ENCODE measurements at regions not wholly inside any gene's neighbourhood (a gene's known extent, or its start where the extent isn't known, plus 50 kb on each side); places are given as distances from the start of the nearest gene placed in this dataset.

GRCh38 chr12:88946372-88946997, 366.2 kb upstream of the KITLG start:
- no peak for DNase-seq (ENCODE audit: low read depth)

- no peak for DNase-seq (ENCODE audit: low read depth)
These were observed 364.9 kb upstream of the KITLG start for GRCh38 chr12:88945051-88945732.

GRCh38 chr12:88944397-88944796, 364.1 kb upstream of the KITLG start:
- no peak for DNase-seq (ENCODE audit: low read depth)

GRCh38 chr12:88940854-88941253, 360.6 kb upstream of the KITLG start:
- no peak for DNase-seq (ENCODE audit: low read depth)

- no peak for DNase-seq (ENCODE audit: low read depth)
These were observed 355.6 kb upstream of the KITLG start for GRCh38 chr12:88935856-88936255.

GRCh38 chr12:88934163-88934747, 354.0 kb upstream of the KITLG start:
- DNase-seq (ENCODE audit: low read depth), result no peak

DNA sequence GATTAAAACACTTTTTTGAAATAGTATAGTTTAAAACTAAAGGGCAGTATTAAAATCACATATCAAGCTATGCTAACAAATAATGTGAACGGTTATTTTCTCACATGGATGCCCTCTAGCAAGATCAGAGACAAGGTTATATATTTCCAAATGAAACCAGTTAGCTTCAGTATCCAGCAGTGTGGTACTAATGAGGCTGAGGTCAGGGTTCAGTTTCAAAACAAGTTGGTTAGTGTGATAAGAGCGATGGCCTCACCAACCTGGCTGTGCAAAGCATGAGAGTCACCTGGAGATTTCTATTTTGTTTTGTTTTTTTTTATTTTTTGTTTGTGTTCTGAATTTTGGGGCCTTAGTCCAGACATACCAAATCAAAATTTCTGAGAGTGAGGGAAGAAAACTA, 352.2 kb upstream of the KITLG start:
- no peak for DNase-seq (ENCODE audit: low read depth)

DNA sequence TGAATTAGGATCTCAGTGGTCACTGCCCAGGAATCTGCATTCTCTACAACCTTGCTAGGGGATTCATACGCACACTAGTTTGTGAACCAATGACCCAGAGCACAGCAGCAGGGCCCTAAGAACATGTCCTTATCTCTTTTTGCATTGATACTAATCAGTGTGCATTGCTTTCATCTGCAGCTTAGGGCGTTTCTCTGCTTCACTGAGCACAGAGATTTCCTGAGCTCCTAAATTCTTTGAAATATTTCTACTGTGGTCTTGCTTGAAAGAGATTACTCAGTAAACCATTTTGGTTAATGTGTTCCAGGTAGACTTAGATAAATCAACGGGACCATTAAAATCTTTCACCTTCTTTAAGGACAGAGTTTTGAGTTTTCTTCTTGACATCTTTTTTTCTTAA, 351.3 kb upstream of the KITLG start:
- no peak for DNase-seq (ENCODE audit: low read depth)

DNA sequence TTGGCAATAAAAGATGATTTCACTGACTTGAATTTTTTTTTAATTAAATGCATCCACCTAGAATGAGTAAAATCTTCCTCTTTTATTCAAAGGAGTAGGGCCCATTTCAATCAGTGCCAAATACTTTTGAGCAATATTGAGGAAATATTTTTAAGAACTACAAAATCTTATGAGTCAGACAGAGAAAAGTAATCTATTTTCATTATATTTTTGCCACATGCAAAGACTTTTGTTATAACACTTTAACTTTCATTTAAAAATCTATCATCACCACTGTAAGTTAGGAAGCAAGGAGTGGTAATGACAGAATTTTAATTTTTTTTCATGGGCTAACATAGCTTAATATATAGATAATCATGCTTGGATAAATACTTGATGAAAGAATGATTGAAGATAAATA, 345.2 kb upstream of the KITLG start:
- no peak for DNase-seq (ENCODE audit: low read depth)

DNA sequence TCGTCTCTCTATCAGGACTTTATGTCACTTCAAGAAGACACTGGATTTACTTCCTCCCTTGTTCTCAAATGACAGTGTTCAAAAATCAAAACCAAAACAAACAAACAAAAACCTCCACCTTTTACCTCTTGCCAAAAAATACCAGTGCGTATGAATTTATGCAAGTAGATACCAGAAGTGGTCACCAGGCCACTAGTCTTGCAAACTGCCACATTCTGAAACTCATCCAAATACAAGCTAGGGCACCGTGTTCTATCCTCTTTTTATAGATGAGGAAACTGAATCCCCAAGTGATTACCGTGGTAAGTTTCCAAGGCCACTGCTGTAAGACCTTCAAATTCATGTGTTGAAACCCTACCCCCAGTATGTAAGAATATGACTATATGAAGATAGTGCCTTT, 343.9 kb upstream of the KITLG start:
- DNase-seq (ENCODE audit: low read depth), result no peak

DNA sequence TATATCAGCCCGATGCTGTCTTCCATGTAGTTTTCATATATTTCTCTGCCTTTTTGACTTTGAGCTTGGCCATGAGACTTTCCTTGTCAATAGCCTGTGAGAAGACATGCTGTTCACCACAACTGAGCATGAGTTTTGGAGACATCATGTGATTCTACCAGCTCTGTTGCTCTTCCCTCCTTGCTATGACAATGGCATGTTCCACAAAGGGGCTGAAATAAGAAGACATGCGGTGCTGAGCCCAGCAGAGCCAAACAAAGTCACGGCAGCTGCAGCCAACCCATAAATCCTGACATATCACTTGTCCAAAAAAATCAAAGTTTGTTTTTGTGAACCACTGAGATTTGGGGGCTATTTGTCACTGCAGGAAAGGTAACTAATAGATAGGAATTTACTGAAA, 343.4 kb upstream of the KITLG start:
- DNase-seq (ENCODE audit: low read depth), result no peak

DNA sequence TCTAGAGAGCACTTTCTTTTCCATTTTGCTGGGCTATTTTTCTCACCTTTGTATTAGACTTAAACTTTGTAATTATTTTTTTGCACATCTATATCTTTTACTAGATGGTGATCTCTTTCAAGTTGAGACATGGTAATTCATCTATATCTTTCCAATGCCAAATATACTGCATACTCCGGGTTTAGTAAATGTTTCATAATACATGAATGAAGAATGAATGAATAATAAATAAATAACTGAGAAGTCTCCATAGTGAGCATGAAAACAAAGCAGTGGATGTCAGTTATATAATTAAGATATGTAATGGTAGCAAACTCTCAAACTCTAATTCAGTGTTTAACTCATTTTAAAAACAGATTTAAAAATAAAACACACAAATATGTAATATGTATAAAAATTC, 342.5 kb upstream of the KITLG start:
- DNase-seq (ENCODE audit: low read depth), result no peak

GRCh38 chr12:88921890-88922532, 341.7 kb upstream of the KITLG start:
- DNase-seq (ENCODE audit: low read depth), result no peak

DNA sequence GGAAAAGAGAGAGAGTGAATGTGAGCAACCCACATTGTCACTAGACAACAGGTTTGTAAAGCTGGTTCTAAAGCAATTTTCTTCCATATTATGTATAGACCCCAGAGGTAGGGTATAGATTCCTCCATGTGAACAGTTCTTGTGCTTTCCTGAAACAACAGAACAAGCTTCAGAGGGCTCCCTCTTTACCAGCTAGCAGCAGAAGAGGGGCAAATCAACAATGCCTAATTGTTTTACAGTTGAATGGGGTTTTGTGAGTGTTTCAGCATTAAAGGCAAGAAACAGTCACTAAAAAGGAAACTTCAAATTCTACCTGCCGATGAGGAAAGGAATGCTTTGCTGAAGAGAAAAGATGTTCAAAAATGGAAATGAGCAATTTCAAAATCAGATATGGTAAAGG, 341.2 kb upstream of the KITLG start:
- no peak for DNase-seq (ENCODE audit: low read depth)

DNA sequence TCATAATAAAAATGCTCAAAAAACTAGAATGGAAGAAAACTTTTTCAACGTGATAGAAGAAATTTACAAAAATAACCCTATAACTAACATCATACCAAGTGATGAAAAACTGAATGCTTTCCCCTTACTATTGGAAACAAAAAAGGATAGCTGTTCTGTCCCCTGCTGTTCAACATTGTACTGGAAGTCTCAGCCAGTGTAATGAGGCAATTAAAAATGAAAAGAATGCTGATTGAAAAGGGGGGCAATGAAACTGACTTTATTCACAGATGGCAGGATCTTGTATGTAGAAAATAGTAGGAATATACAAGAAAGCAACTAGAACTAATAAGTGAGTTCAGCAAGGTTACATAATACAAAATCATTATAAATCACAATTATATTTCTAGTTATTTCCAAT, 337.9 kb upstream of the KITLG start:
- no peak for DNase-seq (ENCODE audit: low read depth)

DNA sequence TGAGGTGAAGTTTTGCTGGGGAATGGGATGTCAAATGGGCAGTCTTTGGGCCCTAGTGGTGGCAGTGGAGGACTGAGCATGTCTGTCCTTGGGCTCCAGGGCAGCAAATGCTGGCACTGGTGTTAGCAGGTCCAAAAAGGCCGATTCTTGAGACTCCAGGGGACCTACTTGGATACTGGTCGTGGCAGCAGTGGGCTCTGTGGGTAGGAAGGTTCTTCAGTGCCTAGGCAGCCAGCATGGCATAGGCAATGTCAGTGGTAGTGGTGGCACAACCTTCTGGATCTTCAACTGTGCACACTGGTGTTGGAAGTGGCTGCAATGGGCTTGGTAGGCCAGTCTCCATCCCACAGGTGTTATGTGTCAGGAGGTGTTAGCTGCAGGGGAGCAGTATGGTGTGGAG, 334.7 kb upstream of the KITLG start:
- no peak for DNase-seq (ENCODE audit: low read depth)

- DNase-seq (ENCODE audit: low read depth), result no peak
These were observed 329.2 kb upstream of the KITLG start for GRCh38 chr12:88909510-88909909.

DNA sequence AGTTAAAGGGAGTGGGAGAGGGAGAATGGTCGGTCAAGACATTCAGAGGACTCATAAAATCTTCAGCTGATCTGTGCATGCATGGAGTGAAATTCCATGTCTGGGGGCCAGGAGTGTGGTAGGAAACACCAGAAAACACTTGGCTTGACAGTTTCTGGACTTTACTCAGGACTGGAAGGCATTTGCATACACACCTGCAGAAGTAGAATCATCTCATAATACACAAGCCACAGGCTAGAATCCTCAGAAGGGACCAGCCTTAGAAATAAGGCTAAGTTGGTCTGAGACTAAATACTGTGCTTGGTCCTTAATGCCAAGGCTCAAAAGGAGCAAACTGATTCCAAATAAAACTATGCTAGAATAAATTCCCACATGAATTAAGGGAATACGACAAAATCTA, 328.1 kb upstream of the KITLG start:
- no peak for DNase-seq (ENCODE audit: low read depth)

DNA sequence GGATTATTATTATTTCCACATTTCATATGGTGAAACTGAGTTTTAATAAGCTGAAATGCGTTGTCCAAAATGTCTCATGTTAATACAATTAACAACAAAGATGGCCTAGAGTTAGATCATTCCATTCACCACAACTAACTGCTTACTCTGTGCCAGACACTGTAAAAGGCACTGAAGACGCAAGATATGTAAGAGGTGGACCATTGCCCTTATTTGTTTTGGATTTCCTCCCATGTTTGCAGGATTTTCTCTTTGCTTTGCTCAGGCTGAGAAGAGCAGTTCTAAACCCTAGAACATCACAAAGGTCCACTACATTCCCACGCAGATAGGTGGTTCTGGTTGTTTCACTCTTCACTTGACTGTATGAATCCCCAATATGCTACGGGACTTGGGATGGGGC, 324.4 kb upstream of the KITLG start:
- no peak for DNase-seq (ENCODE audit: low read depth)

DNA sequence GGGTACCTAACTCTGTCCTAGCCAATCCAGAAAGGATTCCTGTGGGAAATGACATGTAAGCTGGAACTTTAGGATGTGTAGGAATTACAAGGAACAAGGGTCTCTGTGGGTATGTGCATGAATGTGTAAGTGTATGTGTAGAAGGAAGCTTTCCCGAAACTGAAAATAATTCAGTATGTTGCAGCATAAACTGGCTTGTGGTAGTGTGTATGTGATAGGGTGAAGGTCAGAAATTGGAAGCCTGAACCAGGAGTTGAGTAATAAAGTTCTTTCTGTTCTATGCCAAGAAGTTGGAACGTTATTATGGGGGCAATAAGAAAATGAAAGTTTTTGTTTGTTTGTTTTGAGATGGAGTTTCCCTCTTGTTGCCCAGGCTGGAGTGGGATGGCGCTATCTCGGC, 323.1 kb upstream of the KITLG start:
- DNase-seq (ENCODE audit: low read depth), result no peak

GRCh38 chr12:88897723-88898122, 317.5 kb upstream of the KITLG start:
- no peak for DNase-seq (ENCODE audit: low read depth)

DNA sequence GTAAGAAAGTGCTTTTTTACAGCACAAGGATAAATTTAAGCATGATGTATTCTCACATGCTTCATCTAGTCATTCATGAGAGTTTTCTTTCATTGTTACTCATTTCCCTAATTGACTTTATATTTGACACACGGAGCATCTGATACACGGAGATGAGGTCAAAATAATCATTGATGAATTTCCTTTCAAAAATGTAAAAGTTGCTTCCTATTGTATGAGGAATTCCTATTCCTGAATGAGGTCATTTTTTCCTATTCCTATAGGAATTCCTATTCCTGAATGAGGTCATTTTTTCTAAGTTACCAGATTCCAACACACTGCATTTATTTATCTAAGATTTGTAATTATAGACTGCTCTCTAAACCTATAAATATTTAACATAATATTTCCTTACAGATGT, 316.7 kb upstream of the KITLG start:
- no peak for DNase-seq (ENCODE audit: low read depth)

GRCh38 chr12:88895634-88896033, 315.4 kb upstream of the KITLG start:
- no peak for DNase-seq (ENCODE audit: low read depth)

Measured in forelimb muscle (tissue), 1 donor.